ENCODE measurements at regions not wholly inside any gene's neighbourhood (a gene's known extent, or its start where the extent isn't known, plus 50 kb on each side); places are given as distances from the start of the nearest gene placed in this dataset.

GRCh38 chr22:49087198-49087597 is 740.5 kb downstream of the BRD1 start:
- H3K9me3 ChIP-seq (ENCODE audit: insufficient read depth, low read depth, low read length) = peaks cover 2% of the 10 kb centered on the region; the same call in 1 of the 2 replicates

GRCh38 chr22:49086606-49087157 is 741.0 kb downstream of the BRD1 start:
- no peaks in the 10 kb centered on the region for H3K27me3 ChIP-seq (ENCODE audit: insufficient read depth, low read length, poor library complexity, severe bottlenecking)
- no peak overlapping the region for H3K4me3 ChIP-seq (ENCODE audit: low read length, poor library complexity, severe bottlenecking)
- no peaks in the 10 kb centered on the region for H3K9me2 ChIP-seq (replicated peaks; ENCODE audit: low read depth, low read length)
- no peaks in the 10 kb centered on the region for H3F3A ChIP-seq (ENCODE audit: low read depth)
- H3K9ac ChIP-seq (ENCODE audit: low read depth, low read length, poor library complexity, severe bottlenecking) = no peak overlapping the region
- H3K4me1 ChIP-seq (ENCODE audit: insufficient read depth, low read length, poor library complexity, severe bottlenecking) = no peaks in the 10 kb centered on the region
- H3K9me3 ChIP-seq (ENCODE audit: insufficient read depth, low read depth, low read length) = peaks cover 2% of the 10 kb centered on the region; the same call in 1 of the 2 replicates
- no peak for TF ChIP-seq EZH2phosphoT487 (IDR thresholded peaks at IDR 0.05; ENCODE audit: borderline replicate concordance)
- TF ChIP-seq CTCF (conservative IDR thresholded peaks at IDR 0.05; ENCODE audit: low read length) = no peak
- H3K4me2 ChIP-seq (ENCODE audit: low read depth, low read length, poor library complexity, severe bottlenecking) = no peak overlapping the region
- H2AFZ ChIP-seq (ENCODE audit: low read length) = no peak overlapping the region
- H4K20me1 ChIP-seq (ENCODE audit: insufficient read depth, low read length, poor library complexity, severe bottlenecking) = no peaks in the 10 kb centered on the region
- H3K36me3 ChIP-seq (ENCODE audit: insufficient read depth, low read length) = no peaks in the 10 kb centered on the region
- no peaks in the 10 kb centered on the region for H3K79me2 ChIP-seq (ENCODE audit: insufficient read depth, low read length)

More at GRCh38 chr22:49087198-49087597, 740.5 kb downstream of the BRD1 start:
- no peak overlapping the region for H3K4me3 ChIP-seq (ENCODE audit: low read length, poor library complexity, severe bottlenecking)
- H3K27me3 ChIP-seq (ENCODE audit: insufficient read depth, low read length, poor library complexity, severe bottlenecking) = no peaks in the 10 kb centered on the region
- no peaks in the 10 kb centered on the region for H3K36me3 ChIP-seq (ENCODE audit: insufficient read depth, low read length)
- no peak overlapping the region for H2AFZ ChIP-seq (ENCODE audit: low read length)
- no peaks in the 10 kb centered on the region for H4K20me1 ChIP-seq (ENCODE audit: insufficient read depth, low read length, poor library complexity, severe bottlenecking)
- no peak overlapping the region for H3K4me2 ChIP-seq (ENCODE audit: low read depth, low read length, poor library complexity, severe bottlenecking)
- no peaks in the 10 kb centered on the region for H3F3A ChIP-seq (ENCODE audit: low read depth)
- H3K9me2 ChIP-seq (replicated peaks; ENCODE audit: low read depth, low read length) = no peaks in the 10 kb centered on the region
- H3K79me2 ChIP-seq (ENCODE audit: insufficient read depth, low read length) = no peaks in the 10 kb centered on the region
- no peaks in the 10 kb centered on the region for H3K4me1 ChIP-seq (ENCODE audit: insufficient read depth, low read length, poor library complexity, severe bottlenecking)
- H3K9ac ChIP-seq (ENCODE audit: low read depth, low read length, poor library complexity, severe bottlenecking) = no peak overlapping the region
- TF ChIP-seq CTCF (conservative IDR thresholded peaks at IDR 0.05; ENCODE audit: low read length) (no peak), EZH2phosphoT487 (IDR thresholded peaks at IDR 0.05; ENCODE audit: borderline replicate concordance) (no peak)

GRCh38 chr22:49086181-49086580 is 741.5 kb downstream of the BRD1 start:
- Histone ChIP-seq H3K9ac (ENCODE audit: low read depth, low read length, poor library complexity, severe bottlenecking) (no peak overlapping the region), H2AFZ (ENCODE audit: low read length) (no peak overlapping the region), H3K4me2 (ENCODE audit: low read depth, low read length, poor library complexity, severe bottlenecking) (no peak overlapping the region), H4K20me1 (ENCODE audit: insufficient read depth, low read length, poor library complexity, severe bottlenecking) (no peaks in the 10 kb centered on the region), H3F3A (ENCODE audit: low read depth) (no peaks in the 10 kb centered on the region), H3K9me3 (ENCODE audit: insufficient read depth, low read depth, low read length) (peaks cover 2% of the 10 kb centered on the region; the same call in 1 of the 2 replicates), H3K4me3 (ENCODE audit: low read length, poor library complexity, severe bottlenecking) (no peak overlapping the region), H3K79me2 (ENCODE audit: insufficient read depth, low read length) (no peaks in the 10 kb centered on the region), H3K36me3 (ENCODE audit: insufficient read depth, low read length) (no peaks in the 10 kb centered on the region), H3K4me1 (ENCODE audit: insufficient read depth, low read length, poor library complexity, severe bottlenecking) (no peaks in the 10 kb centered on the region), H3K9me2 (replicated peaks; ENCODE audit: low read depth, low read length) (no peaks in the 10 kb centered on the region), H3K27me3 (ENCODE audit: insufficient read depth, low read length, poor library complexity, severe bottlenecking) (no peaks in the 10 kb centered on the region)
- TF ChIP-seq EZH2phosphoT487 (IDR thresholded peaks at IDR 0.05; ENCODE audit: borderline replicate concordance) (no peak), CTCF (conservative IDR thresholded peaks at IDR 0.05; ENCODE audit: low read length) (no peak)
